GM19023 (cell line): ENCODE measurements at regions not wholly inside any gene's neighbourhood (a gene's known extent, or its start where the extent isn't known, plus 50 kb on each side); places are given as distances from the start of the nearest gene placed in this dataset.
"Not testable (repeated sequence)": the region's sequence is repeated elsewhere in the genome, so short reads cannot be mapped to it uniquely, and the experiment has no call there.

Source experiments
- ATAC-seq: cut with Tn5 transposase; IDR thresholded peaks from one replicate; pipeline ENCODE4 v1.9.1; 2021; ENCODE audit warnings: mild to moderate bottlenecking, moderate library complexity; ENCODE audit not compliant: unreplicated experiment

DNA sequence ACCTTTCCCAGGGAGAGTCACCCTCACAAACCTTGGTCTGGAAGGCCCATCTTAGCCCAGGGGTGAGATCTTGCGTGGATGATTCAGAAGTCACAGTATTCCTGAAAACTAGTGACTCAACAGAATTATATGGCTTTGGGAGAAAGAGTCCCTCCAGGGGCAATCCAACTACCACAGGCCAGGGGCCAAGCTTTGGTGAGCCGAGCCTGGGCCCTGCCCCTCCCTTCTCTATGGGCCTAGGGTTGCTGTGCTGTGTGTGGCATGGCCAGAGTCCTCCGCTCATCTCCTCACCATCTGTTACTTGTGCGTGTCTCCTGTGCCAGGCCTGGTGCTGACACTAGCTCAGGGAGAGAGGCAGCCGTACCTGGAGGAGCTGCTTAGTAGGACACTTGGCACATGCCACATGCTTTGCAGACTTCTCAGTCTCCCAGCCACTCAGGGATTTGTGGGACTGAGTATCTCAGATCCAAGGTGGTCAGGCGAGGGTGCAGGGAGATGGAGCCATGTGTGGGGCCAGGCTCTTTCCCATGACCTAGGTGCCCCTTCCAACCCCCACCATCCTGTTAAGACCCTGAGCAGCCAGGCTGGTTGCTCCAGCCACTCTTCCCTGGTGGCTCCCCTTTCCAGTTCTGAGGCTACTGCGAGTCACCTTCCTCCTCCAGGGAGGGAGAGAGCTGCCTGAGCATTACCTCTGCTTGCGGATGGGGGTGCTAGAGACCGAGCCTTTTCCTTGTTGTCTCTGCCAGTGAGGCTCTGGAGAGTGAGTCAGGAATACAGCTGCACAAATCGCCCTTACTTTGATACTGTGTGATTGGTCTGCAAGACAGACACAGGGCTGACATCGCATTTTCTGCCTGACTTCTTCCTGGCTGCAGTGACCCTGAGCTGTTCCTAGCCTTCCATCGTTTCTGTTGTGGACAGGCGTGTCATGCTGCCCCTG lies 94.1 kb downstream of the SLC25A47 start:
- ATAC-seq, result no peak

DNA sequence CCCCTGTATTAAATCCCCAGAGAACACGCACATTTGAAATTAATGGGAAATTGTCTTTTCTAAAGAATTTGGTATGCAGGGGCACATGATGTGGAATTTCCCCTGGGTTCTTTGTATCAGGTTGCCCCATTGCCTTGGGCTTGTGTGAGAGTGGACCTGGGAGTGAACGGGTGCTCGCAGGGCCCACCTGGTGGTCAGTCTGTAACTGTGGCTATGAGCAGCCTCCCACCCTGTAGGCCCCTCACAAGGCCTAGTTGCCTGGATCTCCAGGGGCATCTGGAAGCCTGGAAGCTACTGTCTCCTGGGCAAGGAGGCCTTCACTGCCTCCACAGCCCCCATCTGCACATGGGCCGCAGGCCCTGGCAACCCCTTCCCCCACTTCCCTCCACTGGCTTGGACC lies 96.7 kb downstream of the SLC25A47 start:
- ATAC-seq, result no peak

DNA sequence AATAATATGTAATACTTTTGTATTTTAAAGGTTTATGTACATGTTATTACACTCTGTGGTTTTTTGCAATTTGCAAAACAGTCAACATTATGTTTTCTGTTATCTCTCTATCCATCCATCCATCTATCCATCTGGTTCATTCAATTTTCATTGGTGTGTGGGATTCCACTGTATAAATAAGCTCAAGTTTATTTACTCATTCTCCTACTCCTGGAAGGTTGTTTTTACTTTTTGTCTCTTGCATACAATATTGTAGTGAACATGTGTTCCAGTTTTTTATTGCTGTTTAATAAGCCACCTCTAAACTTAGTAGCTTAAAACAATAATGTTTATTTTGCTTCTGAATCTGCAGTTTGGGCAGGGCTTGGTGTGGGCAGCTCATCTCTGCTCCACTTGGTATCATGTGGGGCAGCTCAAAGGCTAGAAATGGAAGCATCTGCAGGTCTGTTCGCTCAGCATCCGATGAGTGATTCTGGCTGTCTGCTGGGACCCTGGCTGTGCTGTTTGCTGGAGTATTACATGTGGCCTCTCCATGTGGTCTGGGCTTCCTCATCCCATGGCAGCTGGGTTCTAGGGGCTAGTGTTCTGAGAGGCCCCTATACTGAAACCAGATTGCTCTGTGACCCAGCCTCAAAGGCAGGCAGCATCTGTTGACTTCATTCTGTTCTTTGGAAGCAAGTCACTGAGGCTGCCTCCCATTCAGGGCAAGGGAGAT lies 98.8 kb downstream of the SLC25A47 start:
- ATAC-seq, result no peak

DNA sequence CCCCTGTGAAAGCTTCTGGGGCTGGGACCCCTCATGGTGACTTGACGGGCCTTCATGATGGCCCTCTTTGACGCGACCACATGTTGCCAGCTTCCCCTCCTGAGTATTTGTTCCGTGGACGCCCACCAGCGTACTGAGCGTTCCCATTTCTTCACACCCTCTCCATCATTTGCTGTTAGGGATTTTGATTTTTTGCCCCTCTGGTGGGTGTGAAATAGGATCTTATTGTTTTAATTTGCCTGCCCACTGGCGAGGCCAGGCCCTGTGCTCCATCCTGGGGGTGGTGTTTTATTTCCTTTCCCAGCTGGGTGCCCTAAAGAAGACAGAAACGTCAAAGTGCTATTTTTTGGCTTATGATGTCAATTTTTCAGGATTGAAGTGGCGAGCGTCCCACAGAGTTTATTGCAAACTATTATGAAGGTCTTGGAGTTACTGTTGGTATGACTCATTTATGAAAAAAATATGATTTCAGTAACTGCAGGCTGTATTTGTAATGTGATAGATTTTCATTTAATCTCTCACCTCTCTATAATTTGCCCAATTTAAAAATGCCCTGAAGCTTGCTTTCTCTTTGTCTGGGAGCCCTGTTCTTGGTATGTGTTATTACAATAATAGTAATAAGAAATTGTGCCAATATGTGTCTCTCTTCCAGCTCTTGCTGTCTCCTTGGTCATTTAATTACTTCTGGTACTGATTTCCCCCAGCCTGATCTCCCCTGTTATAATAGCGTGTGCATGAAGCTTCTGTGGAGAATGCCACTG lies 99.6 kb downstream of the SLC25A47 start:
- no peak for ATAC-seq

DNA sequence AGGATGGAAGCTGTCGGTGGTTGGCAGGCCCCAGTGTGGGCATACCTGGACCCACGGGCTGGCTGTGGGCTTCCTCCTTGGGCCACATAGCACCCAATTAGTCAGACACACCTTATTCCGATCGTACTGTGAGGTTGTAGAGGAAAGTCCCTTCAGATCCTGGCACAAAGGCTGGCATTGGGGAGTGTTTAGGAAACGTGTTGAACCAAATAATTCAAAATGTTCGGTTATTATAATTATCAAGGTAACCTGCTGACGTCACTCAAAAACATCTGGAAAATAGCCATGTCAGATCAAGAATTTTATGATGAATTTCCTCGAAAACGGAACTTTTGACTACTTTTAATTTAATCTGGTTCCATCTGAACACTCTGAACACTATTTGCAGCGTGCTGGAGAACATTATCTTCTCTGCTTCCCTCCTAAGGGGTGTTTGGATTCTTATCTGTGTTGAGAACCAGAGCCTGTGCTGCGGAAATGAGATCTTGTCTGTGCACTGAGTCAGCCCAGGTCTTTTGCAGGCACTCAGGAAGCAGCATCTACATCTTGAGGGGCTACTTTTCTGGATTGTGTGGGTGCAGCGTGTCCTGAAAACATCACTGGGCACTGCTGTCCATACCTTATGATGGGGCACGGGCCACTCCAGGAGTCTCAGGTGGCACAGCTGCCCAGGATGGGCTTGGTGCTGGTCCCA lies 100.3 kb downstream of the SLC25A47 start:
- ATAC-seq, result no peak

DNA sequence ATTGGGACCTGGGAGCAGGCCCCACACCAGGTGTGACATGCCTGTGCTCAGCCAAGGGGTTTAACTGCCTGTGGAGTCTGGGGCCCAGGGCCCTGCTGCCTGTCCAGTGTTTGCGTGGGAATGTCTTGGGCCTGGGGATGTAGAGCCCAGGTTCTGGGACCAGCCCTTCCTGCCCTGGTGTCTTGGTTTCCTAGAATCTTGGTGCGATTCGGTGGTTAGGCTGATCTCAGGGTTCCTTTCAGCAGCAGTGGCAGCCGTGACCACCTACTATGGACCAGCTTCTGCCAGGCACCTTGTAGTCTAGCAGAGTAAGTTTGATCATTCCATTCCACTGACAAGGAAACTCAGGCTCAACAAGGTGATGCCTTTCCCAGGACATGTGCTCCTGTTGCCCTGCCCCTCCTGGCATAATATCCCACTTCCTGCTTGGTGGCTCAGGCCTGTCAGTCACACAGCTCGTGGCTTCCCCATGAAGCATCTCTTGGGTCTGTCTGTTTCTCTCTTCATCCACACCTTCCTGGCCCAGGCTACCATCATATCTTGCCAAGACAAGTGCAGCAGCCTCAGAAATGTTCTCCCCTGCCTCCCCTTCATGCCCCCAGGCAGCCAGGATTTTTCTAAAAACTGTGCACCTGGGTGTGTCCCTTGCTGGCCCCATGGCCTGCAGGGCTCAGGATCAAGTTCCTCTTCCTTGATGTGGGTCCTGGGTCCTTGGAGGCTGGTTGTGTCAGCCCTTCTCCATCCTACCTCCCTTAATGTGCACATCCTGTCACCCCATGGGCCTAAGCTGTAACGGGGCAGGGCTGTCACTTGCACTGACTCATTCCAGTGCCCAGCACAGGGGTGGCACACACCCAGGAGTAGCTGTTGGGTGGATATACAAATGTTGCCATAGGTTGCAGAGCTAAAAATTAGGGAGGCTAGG lies 101.6 kb downstream of the SLC25A47 start:
- no peak for ATAC-seq

DNA sequence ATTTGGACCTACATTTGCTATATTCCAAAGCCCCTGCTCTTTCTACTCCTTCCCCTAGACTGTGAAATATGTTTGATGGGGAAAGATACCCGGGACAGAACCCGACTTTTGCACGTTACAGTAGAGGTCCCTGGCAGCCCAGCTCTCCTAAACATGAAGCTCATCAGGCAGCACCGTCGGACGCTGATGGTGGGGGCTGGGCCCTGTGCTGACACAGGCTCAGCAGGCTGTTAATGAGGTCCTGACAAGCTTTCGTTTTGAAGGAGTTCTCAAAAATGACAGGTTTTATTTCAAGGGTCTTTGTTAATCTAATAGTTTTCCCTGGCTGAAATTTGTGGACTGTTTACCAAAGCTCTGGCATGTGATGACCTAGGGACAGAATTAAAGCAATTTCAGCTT lies 102.3 kb downstream of the SLC25A47 start:
- ATAC-seq, result no peak

DNA sequence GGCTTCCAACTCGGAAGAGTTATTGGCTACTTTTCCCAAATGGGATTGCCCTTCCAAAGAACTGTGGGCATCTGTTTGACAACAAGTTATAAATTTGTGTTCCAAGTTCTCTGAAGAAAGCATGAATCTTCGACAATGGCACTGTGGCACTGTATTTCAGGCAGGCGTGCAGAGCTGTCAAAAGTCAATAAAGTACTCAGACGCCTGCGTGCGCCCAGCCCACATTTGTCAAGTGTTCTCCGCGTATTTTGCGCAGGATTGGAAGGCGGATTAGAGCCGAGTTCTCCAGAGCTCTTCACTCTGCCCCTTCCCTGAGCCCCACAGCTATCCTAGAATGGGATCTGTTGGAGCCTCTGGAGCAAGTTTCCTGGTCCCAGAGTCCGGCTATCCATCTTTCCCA lies 103.2 kb downstream of the SLC25A47 start:
- ATAC-seq, result no peak

DNA sequence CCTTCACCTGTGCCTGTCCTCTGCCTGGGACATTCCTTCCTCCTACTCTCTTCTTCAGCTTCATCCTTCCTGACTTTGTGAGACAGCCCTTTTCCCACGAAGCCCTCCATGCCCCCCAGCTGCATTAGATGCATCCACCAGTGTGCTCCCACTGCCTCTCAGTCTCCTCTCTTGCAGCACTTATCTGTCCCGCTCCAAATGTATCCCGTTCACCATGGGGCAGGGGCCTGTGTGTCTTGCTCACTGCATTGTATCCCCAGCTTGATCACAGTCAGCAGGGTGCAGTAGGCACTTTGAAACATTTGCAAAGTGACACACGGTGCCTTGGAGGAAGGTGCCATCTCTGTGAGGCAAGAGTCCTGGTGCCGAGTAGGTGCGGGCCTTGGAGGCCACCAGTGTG lies 104.0 kb downstream of the SLC25A47 start:
- ATAC-seq, result no peak

DNA sequence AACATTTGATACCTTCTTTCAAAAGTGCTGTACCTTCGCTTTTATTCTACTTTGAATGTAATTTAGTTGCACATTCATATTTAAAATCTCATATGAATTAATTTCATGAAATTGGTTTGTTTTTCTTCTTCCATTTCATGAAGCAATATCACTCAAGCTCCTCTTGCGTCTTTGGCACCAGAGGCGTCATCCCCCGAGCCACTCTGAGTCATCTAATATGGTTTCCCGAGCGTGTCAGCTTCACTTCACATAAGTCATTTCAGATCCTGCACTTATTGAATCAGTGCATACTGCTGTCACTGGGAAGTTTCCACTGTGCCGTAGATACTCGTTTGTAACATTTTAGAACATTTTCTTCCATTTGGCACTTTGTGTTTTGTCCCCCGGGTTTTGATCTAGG lies 105.6 kb downstream of the SLC25A47 start:
- ATAC-seq, result no peak

DNA sequence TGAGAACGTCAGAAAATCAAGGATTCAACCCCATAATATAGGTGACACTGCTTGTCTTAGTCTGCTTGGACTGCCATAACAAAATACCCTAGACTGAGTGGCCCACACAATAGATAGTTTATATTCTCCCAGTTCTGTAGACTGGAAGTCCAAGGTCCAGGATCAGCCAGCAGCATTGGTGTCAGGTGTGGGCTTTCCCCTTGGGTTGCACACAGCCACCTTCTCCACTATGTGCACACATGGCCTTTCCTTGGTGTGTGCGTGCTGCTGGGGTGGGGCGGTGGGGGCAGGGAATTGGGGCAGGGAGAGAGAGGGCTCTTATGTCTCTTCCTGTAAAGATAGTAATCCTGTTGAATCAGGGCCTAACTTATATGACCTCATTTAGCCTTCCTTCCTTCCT lies 106.4 kb downstream of the SLC25A47 start:
- no peak for ATAC-seq

DNA sequence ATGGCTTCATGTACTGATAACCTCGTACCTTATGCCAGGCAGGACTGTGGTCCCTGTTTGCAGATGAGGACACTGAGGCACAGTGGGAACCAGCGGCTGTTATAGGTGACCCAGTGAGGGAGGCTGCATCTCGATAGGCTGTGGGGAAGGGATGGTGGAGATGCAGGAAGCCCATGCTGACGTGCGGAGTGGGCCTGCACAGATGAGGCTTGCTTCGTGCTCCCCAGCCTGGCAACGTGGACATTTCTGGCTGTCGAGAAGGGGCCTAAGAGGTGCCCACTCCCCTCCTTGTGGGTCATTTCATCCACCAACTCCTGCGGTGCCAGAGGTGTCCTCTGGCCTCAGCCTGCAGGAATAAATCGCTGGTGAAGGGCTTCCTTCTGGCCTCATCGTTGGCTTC lies 107.4 kb downstream of the SLC25A47 start:
- ATAC-seq, result no peak

DNA sequence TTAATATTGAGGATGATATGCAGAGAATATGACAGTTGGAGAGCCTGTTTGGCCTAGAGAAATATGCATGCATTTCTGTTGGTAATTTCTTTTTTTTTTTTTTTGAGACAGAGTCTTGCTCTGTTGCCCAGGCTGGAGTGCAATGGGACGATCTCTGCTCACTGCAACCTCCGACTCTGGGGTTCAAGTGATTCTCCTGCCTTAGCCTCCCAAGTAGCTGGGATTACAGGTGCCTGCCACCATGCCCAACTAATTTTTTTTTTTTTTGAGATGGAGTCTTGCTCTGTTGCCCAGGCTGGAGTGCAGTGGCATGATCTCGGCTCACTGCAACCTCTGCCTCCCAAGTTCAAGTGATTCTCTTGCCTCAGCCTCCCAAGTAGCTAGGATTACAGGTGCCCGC lies 108.3 kb downstream of the SLC25A47 start:
- not testable (repeated sequence) for ATAC-seq

DNA sequence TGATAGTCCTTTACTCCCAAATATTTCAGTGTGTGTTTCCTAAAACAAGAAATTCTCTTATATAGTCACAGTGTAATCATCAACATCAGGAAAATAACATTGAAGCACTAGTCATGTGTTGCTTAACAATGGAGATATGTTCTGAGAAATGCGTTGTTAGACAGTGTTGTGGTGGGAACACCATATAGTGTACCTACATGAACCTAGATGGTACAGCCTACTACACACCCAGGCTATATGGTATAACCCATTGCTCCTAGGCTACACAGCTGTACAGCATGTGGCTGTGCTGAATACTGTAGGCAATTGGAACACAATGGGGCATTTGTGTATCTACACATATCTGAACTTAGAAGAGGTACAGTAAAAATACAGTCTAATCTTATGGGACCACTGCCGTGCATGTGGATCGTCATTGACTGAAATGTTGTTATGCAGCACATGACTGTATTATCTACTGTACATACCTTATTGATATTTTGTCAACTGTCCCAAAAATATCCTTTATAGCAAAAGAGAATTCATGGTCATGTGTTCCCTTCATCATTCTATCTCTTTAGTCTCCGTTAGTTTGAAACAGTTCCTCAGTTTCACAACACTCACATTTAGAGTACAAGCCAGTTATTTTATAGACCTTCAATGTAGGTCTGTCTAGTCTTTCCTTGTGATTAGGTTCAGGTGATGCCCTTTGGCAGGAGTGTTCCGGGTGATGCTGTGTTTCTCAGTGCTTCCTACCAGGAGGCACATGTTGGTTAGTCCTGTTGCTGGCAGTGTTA lies 109.7 kb downstream of the SLC25A47 start:
- no peak for ATAC-seq

DNA sequence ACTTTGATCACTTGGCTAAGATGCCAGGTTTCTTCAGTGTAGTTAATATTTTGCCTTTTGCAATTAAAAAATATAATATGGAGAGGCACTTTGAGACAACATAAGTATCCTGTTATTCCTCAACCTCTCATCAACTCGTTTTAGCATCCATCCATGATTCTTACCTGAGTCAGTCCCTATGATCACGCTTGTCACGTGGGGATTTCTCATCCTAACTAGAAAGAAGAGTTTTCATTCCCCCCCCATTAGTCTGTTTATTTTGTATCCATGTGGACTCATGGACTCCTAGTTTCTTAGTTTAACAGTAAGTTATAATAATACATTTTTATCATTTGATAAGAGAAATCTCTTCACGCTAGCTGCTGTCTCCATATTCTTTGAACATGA lies 110.3 kb downstream of the SLC25A47 start:
- no peak for ATAC-seq

DNA sequence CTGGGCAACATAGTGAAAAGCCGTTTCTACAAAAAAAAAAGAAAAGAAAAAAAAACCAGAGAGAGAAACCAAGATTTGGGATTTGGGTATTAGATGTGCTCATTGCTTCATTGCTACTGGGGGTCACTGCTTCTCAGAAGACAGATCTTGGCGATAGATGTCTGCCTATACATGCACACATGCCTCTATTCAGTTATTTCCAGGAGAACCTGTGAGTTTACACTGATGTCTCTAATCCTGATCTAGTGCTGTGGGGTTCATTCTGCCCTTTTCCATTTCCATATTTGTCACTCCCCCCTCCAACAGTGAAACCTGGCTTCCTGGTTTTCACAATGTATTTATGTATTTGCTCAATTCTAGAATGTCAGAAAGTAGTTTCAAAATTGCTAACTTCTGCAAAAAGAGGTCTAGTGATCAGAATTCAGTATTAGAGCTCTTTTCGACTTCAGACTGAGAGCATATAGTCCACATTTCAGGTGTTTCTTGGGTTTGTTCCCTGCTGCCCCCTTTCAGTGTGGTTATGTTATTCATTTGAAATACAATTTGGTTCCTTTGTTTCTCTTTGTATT lies 111.0 kb downstream of the SLC25A47 start:
- no peak for ATAC-seq

DNA sequence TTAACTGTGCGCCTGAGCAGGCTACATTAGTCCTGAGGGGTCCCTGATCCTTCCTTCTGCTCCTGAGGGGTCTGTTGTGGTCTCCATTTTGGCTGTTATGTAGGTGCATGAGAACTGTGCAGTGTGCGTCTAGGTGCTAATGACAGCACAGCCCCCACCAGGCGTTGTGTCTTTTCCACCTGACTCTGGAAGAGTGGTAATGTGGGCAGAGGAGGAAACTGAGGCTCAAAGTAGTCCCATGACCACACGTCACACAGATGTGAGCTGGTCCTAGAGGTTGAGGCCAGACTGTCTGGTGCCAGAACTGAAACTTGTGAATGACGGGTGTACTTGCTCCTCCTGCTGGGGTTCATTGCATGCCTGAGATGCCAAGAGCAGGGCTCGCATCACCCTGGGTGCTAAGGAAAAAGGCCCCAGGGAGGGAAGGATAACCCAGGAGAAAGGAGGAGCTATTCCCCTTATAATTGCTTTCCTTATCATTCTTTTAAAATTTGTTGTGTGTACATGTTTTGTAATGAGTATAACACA lies 111.8 kb downstream of the SLC25A47 start:
- ATAC-seq, result no peak

DNA sequence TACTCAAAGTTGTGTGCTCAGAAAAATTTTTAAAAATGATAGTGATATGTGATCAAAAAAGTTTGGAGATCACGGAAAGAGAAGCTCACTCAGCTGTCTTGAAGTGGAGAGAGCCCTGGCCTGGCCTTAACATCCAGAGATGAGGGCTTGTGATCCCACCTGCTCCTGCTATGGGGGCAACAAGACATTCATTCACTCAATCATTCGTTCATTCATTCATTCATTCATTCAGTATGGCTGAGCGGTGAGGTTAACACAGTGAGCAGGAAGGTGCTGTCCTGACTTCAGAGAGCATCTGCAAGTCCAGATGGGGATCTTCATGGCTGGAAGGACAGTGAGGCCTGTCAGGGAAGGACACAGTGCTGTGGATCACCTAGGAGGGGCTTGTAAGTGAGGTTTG lies 112.3 kb downstream of the SLC25A47 start:
- no peak for ATAC-seq
